GM18502 (cell line): ENCODE measurements at regions not wholly inside any gene's neighbourhood (a gene's known extent, or its start where the extent isn't known, plus 50 kb on each side); places are given as distances from the start of the nearest gene placed in this dataset.
"Not testable (repeated sequence)": the region's sequence is repeated elsewhere in the genome, so short reads cannot be mapped to it uniquely, and the experiment has no call there.

Experiments used
- ATAC-seq: cut with Tn5 transposase; IDR thresholded peaks from one replicate; pipeline ENCODE4 v1.9.1; 2021; ENCODE audit warnings: mild to moderate bottlenecking; ENCODE audit not compliant: unreplicated experiment, poor library complexity

GRCh38 chr14:105917933-105918436 is 391.6 kb downstream of the TMEM121 start:
- ATAC-seq, result no peak

- no peak for ATAC-seq
Observed at GRCh38 chr14:105918496-105919262, 392.3 kb downstream of the TMEM121 start.

DNA sequence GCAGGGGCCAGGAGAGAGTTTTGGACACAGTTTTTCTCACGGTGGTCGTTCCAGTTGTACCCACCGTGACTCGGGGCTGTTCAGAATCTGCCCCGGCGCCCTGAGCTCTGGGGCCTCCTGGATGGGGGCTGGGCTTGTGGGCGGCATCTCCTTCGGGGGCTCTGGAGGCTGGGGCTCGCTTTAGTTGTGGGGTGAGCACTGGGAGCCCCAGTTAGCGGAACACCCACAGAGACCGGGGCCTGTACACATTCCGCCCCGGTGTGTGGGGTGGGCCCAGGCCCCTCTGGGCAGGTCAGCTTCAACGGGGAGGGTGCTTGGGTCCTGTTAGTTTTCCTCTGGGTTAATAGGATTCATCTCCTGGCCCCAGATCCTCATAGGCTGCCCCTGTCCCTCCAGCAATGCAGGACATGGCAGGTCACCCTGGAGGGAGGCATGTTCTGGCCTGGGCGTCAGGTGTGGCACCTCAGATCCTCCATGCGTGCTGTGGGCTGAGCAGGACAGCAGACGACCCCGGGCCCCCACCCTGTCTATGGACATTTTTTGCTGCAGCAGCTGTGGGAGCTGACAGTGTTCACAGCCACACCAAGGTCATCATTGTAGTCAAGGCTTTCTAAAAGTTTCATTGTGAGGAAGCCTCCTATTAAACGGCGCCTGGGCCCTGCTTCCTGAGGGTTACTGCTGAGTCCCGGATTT is 393.2 kb downstream of the TMEM121 start:
- no peak for ATAC-seq

GRCh38 chr14:105920151-105920700 is 393.8 kb downstream of the TMEM121 start:
- not testable (repeated sequence) for ATAC-seq

DNA sequence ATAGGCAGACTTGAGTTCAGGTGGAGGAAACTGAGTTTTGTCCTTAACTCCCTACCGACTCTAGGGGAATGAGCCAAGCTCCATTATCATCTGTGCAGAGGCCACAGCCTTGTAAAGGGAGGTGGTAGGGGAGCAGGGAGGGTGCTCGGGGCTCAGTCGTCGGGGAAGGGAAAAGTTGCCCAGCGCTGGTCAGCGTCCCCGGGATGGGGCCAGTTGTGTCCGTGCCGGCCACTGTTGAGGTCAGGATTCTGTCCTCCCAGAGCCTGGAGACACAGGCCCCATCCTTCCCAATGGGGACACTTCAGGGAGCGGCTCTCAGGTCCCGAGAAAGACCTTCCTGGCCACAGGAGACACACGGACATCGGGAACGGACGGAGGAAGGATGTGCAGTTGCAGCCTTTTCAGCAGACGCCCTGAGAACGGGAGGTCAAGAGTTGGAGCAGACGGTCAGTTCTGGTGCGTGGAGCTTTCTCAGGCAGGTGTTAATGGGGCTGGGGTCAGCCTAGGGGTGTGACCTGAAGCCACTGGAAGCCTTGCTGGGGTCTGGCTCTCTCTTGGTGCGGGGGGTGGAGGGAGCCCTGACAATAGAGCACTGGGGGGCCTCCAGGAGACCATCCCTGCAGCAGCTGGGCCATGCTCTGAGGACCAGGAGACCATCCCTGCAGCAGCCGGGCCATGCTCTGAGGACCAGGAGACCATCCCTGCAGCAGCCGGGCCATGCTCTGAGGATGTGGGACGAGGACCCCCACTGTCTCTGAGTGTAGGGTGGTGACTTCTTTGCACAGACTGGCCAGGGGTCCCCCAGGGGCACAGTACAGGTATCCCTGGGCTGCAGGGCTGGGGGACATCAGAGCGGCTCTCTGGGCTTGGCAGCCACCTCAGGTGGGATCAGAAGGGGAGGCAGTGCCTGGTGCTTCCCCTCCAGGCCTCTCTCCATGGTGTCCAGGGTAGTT is 394.7 kb downstream of the TMEM121 start:
- ATAC-seq, result not testable (repeated sequence)

DNA sequence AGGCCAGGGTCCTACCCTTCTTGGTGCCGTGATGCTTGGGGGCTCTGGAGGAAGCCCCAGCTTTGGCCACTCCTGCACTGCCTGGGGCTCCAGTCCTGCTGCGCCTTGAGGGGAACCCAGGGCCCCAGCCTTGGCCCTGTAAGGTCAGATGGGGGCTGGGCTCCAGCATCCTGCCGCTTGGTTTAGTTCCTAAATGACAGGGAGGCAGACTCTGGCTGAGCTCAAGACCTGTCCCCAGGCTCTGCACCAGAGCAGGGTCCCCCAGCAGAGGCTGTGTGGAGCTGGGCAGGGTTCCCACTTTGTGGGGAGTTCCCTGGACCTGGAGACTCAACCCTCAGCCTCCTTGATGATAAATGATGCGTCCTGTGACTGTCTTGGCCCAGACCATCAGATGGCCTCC is 395.4 kb downstream of the TMEM121 start:
- ATAC-seq, result not testable (repeated sequence)

GRCh38 chr14:105923520-105924191 is 397.3 kb downstream of the TMEM121 start:
- ATAC-seq, result not testable (repeated sequence)

GRCh38 chr14:105924951-105925591 is 398.7 kb downstream of the TMEM121 start:
- no peak for ATAC-seq

DNA sequence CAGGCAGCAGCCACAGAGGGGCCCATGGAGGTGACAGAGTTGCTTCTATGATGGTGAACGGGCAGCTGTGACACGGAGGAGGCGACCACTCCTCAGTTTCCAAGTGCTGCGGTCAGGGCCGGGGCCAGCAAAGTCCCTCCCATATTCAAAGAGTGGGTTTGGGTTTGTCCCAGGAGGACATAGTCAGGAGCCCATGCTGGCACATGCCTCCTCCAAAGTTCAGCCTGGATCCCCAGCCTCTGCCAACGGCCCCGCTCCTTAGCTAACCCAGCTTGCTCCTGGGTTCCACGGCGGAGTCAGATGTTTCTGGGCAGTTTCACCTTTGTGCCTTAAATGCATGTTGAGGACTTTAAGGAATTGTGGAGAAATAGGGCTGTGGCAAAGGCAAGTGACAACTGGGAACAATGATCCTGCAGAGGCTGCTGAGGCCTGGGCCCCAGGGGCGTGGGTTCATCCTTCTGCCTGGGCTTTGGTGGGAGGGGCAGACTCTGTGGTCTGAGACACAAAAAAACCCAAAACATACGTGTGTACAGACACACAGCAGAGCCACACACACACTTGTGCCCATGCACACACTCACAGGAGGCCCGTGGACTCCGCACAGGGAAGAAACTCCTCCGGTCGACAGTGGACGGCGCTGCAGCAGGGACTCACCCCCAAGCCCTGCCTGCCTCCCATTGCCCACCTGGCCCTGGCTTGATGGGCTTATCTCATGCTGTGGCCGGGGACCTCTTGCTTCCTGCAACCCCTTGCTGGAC is 399.4 kb downstream of the TMEM121 start:
- no peak for ATAC-seq

DNA sequence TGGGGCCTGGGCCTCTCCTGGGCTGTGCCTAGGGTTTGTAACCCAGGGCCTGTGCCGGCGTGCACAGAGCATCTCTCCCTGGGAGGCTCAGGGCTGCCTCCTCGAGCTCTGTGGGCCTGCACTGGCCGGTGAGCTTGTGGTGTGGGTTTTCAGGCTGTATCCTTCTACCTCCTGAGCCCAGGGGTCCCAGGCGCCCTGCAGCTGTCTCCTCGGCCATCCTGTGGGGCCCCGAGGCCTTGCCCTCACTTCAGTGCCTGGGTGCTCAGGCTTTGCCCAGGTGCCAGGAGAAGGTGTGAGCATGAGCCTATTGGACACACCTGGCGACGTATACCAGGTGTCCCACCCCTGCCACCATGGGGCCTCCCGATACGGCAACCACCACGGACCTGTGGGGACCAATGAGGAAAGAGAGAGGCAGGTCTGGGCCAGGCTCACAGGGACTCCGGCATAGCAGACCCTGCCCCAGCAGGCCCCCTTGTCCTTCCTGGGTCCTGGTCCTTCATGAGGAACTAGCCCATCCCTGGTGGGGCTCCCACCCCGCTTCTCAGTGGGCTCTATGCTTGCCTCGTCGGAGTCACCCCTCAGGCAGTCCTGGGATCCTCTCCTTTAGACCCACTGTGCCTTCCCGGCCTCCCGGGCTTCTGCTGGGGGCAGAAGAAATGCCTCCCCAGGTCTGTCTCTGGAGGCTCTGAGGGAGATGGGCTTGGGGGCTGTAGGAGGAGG is 400.2 kb downstream of the TMEM121 start:
- no peak for ATAC-seq

GRCh38 chr14:105927096-105928060 is 401.0 kb downstream of the TMEM121 start:
- no peak for ATAC-seq

DNA sequence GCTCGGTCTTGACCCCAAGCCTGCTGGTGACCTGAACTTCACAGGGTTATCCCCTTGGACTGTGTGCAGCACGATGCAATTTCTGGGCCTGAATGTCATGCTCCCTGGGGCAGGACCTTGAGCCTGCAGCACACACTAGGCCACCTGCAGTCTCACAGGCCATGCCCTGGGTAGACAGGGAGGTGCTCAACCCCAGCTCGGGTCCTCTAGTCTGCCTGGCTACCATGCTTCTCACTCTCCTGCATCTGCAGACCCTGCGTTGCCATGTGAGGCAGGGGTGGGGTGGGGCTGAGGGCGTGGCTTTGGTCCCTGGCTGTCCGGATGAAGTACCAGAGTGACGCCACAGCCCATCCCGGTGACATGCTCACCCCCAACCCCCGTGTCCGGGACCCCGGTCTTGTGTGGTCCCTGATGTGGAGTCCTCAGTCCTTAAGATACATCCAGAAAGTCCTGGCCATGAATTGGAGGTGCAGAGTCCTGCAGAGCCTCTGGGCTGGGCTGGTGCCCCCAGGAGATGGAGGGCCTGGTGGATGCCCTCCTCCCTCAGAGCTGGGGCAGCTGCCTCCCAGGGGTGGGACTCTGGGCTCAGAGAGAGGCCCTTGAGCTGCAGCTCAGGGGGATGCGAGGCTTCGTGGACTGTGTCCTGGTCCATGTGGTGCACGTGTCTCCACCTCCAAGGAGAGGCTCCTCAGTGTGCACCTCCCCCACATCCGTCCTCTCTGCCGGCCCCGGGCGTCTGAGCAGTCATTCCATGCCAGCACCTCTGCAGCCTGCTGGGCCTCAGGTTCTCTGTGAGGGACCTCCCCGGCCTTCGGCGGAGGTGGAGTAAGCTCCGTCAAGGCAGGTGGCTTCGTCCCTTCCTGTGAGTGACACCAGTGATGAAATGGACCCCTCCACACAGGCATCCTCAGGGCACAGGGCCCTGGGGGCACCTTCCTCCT is 402.1 kb downstream of the TMEM121 start:
- ATAC-seq, result not testable (repeated sequence)

GRCh38 chr14:105929327-105930081 is 403.1 kb downstream of the TMEM121 start:
- ATAC-seq, result no peak

GRCh38 chr14:105930572-105930971 is 404.2 kb downstream of the TMEM121 start:
- no peak for ATAC-seq
